Body of pancreas (tissue), 4 donors: ENCODE measurements at regions not wholly inside any gene's neighbourhood (a gene's known extent, or its start where the extent isn't known, plus 50 kb on each side); places are given as distances from the start of the nearest gene placed in this dataset.

ENCODE experiments used
- POLR2A ChIP-seq, 3 donors: fragments of 450-650 bp; IDR thresholded peaks; one replicate each; pipeline ENCODE4 v1.6.1; 2016; ENCODE audit warnings: antibody characterized with exemption in 3 of 3, mild to moderate bottlenecking in 2 of 3
- TF ChIP-seq, protein P1 (sequence below), 7 experiments: fragments of 450-650 bp in 4 of 7; fragments of 200-600 bp in 3 of 7; sonication (generic) in 3 of 7; IDR thresholded peaks; one replicate each; pipeline ENCODE4 v1.5.1; 2016 to 2019; ENCODE audit warnings: antibody characterized with exemption in 7 of 7

GRCh38 chr4:63607169-63607872, 801.9 kb downstream of the TECRL start:
- TF ChIP-seq, protein P1, sequence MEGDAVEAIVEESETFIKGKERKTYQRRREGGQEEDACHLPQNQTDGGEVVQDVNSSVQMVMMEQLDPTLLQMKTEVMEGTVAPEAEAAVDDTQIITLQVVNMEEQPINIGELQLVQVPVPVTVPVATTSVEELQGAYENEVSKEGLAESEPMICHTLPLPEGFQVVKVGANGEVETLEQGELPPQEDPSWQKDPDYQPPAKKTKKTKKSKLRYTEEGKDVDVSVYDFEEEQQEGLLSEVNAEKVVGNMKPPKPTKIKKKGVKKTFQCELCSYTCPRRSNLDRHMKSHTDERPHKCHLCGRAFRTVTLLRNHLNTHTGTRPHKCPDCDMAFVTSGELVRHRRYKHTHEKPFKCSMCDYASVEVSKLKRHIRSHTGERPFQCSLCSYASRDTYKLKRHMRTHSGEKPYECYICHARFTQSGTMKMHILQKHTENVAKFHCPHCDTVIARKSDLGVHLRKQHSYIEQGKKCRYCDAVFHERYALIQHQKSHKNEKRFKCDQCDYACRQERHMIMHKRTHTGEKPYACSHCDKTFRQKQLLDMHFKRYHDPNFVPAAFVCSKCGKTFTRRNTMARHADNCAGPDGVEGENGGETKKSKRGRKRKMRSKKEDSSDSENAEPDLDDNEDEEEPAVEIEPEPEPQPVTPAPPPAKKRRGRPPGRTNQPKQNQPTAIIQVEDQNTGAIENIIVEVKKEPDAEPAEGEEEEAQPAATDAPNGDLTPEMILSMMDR (IDR thresholded peaks at IDR 0.05): no peak
- no peak for TF ChIP-seq POLR2A (IDR thresholded peaks at IDR 0.05)
